A673 (cell line): ENCODE measurements at regions not wholly inside any gene's neighbourhood (a gene's known extent, or its start where the extent isn't known, plus 50 kb on each side); places are given as distances from the start of the nearest gene placed in this dataset.

ENCODE experiments used
- EZH2 ChIP-seq: fragments of 200-600 bp; sonication (generic); IDR thresholded peaks from 2 replicates; pipeline ENCODE4 v1.6.1; 2017; ENCODE audit warnings: borderline replicate concordance, low read depth, mild to moderate bottlenecking, mixed read lengths, antibody characterized with exemption, low read length; ENCODE audit not compliant: poor library complexity, severe bottlenecking
- TF ChIP-seq, protein P1 (sequence below): fragments of 300-800, 200-600 bp; sonication (generic); conservative IDR thresholded peaks from 2 replicates; pipeline ENCODE4 v1.5.1; 2017; ENCODE audit warnings: low read depth, mild to moderate bottlenecking, antibody characterized with exemption, low read length, moderate library complexity, mixed read lengths

DNA sequence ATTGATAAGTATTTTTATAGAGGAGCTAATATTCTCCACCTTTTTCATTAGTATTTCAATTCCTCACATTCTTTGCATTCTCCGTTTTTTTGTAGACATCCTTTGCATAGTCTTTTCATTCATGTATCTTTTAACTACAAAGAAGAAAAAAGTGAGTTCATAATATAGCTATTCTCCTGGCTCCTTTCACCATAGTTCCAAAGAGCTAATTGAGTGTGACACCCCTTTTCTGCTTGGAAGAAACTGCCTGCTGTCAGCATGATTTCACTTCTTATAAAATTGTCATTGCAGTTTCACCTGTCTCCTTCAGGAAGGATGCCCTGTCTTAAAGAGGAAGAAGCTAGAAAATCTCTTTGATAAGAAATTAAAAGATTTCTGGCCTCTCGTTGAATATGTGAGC, 991.1 kb downstream of the KCNT2 start:
- TF ChIP-seq, protein P1, sequence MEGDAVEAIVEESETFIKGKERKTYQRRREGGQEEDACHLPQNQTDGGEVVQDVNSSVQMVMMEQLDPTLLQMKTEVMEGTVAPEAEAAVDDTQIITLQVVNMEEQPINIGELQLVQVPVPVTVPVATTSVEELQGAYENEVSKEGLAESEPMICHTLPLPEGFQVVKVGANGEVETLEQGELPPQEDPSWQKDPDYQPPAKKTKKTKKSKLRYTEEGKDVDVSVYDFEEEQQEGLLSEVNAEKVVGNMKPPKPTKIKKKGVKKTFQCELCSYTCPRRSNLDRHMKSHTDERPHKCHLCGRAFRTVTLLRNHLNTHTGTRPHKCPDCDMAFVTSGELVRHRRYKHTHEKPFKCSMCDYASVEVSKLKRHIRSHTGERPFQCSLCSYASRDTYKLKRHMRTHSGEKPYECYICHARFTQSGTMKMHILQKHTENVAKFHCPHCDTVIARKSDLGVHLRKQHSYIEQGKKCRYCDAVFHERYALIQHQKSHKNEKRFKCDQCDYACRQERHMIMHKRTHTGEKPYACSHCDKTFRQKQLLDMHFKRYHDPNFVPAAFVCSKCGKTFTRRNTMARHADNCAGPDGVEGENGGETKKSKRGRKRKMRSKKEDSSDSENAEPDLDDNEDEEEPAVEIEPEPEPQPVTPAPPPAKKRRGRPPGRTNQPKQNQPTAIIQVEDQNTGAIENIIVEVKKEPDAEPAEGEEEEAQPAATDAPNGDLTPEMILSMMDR, result no peak
- TF ChIP-seq EZH2, result no peak
